ENCODE measurements at regions not wholly inside any gene's neighbourhood (a gene's known extent, or its start where the extent isn't known, plus 50 kb on each side); places are given as distances from the start of the nearest gene placed in this dataset.

DNA sequence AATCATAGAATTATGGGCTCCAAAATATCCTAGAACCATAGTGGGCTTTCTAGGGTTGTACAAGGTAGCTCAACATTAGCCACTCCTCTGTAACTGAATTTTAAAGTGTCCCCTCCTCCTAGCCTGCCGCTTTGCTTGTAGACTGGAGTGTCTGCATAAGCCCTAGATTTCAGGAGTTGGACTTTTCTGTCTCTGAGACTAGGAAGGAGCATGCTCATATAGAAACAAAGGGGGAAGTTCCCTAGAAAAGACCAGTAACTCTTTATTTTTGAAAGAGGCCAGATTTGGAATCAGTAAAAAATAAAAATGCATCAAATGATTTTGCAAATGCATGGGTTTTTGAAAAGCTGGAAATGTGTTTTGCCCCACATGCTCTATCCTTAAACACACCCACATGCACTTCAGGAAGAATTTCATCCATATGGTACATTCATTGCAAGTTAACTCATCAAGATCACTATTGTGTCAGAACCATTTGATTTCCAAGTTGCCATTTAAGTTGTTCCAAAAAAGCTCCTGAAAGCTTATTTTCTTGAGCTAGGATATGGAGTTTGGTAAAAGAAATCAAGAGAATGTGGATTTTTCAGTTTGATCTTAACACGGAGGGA, 121.0 kb upstream of the NR3C1 start:
- TF ChIP-seq KDM4B (CRISPR knock-in tag; IDR thresholded peaks at IDR 0.05) (no peak), BHLHE40 (IDR thresholded peaks at IDR 0.05; ENCODE audit: low read length) (no peak), POLR2AphosphoS5 (IDR thresholded peaks at IDR 0.05; ENCODE audit: low read depth, low read length) (no peak), GRHL1 (CRISPR knock-in tag; conservative IDR thresholded peaks at IDR 0.05) (no peak), KDM1A (CRISPR knock-in tag; IDR thresholded peaks at IDR 0.05) (no peak), ZFP36 (IDR thresholded peaks at IDR 0.05; ENCODE audit: borderline replicate concordance, low read depth, low read length, partially characterized antibody) (no peak), ZNF816 (CRISPR knock-in tag; IDR thresholded peaks at IDR 0.05; ENCODE audit: borderline replicate concordance) (no peak), CTCF (CRISPR knock-in tag; IDR thresholded peaks at IDR 0.05) (no peak), PHF20 (CRISPR knock-in tag; IDR thresholded peaks at IDR 0.05) (no peak)
- TF ChIP-seq, protein P1, sequence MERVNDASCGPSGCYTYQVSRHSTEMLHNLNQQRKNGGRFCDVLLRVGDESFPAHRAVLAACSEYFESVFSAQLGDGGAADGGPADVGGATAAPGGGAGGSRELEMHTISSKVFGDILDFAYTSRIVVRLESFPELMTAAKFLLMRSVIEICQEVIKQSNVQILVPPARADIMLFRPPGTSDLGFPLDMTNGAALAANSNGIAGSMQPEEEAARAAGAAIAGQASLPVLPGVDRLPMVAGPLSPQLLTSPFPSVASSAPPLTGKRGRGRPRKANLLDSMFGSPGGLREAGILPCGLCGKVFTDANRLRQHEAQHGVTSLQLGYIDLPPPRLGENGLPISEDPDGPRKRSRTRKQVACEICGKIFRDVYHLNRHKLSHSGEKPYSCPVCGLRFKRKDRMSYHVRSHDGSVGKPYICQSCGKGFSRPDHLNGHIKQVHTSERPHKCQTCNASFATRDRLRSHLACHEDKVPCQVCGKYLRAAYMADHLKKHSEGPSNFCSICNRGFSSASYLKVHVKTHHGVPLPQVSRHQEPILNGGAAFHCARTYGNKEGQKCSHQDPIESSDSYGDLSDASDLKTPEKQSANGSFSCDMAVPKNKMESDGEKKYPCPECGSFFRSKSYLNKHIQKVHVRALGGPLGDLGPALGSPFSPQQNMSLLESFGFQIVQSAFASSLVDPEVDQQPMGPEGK (CRISPR knock-in tag; IDR thresholded peaks at IDR 0.05), result no peak

All from HepG2 (cell line).